ENCODE measurements at regions not wholly inside any gene's neighbourhood (a gene's known extent, or its start where the extent isn't known, plus 50 kb on each side); places are given as distances from the start of the nearest gene placed in this dataset.

DNA sequence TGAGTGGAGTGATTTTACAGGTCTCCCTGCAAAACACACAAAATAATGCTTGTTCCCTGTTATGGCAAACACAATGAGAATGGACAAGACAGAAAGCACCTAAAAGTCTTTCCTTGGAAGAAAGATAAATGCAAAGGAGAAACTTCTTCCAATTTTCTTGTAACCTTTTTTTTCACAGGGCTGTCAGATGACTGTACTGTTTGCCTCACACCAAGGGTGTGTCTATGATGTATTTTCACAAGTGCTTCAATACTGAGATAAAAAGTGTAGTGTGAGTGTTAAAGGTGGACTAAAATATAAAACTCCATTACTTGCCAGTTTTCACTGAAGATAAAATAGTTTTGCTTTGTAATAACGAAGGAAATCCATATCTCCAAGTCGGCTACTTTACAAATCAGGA lies 194.5 kb downstream of the CENPW start:
- TF ChIP-seq CTCF (conservative IDR thresholded peaks at IDR 0.05), result no peak
- no peak for DNase-seq
- no peaks in the 10 kb centered on the region for H3K9me3 Mint-ChIP-seq
- H3K27ac Mint-ChIP-seq, result no peak overlapping the region
- no peak overlapping the region for H3K4me3 Mint-ChIP-seq
- Histone ChIP-seq H3K23me2 (ENCODE audit: insufficient read length, low read depth, low read length, poor library complexity, severe bottlenecking) (no peaks in the 10 kb centered on the region), H3K27ac (ENCODE audit: insufficient read length, low read depth, low read length) (no peak overlapping the region), H3K27me3 (ENCODE audit: insufficient read depth, low read length) (no peaks in the 10 kb centered on the region), H2AFZ (ENCODE audit: low read length) (no peak overlapping the region), H3K23ac (ENCODE audit: insufficient read length, low read depth, low read length) (no peak overlapping the region), H4K8ac (replicated peaks; ENCODE audit: insufficient read length, low read depth, low read length) (no peak overlapping the region), H4K20me1 (ENCODE audit: control insufficient read depth, insufficient read depth, insufficient read length) (no peaks in the 10 kb centered on the region), H2BK5ac (ENCODE audit: insufficient read length, low read length) (no peak overlapping the region), H3K4ac (ENCODE audit: low read depth, low read length) (no peak overlapping the region), H2BK15ac (ENCODE audit: low read depth, low read length) (no peak overlapping the region), H3K4me2 (ENCODE audit: insufficient read depth, insufficient read length, low read length) (no peak overlapping the region), H3K9ac (ENCODE audit: extremely low read depth, insufficient read length, low read length) (no peak overlapping the region), H3K79me1 (ENCODE audit: insufficient read depth, low read depth, low read length, poor library complexity, severe bottlenecking) (no peaks in the 10 kb centered on the region), H3K79me2 (ENCODE audit: insufficient read depth, low read length) (no peaks in the 10 kb centered on the region), H3K4me1 (ENCODE audit: insufficient read depth, low read length) (no peaks in the 10 kb centered on the region; the same call in 1 of the 2 replicates), H3T11ph (ENCODE audit: low read length) (no peak overlapping the region), H4K91ac (ENCODE audit: insufficient read length, low read depth, low read length) (no peak overlapping the region), H2BK20ac (ENCODE audit: low read depth, low read length, poor library complexity, severe bottlenecking) (no peak overlapping the region), H3K9me3 (ENCODE audit: control insufficient read depth, low read depth, low read length) (no peaks in the 10 kb centered on the region), H3K56ac (ENCODE audit: insufficient read length, low read depth, low read length) (no peak overlapping the region), H2BK120ac (ENCODE audit: low read depth, low read length, poor library complexity, severe bottlenecking) (no peak overlapping the region), H3K14ac (ENCODE audit: insufficient read depth, low read length) (no peak overlapping the region), H2BK12ac (ENCODE audit: insufficient read length, low read depth, low read length) (no peak overlapping the region), H3K18ac (ENCODE audit: insufficient read length, low read depth, low read length) (no peak overlapping the region), H4K5ac (ENCODE audit: insufficient read length, low read depth, low read length) (no peak overlapping the region), H2AK5ac (ENCODE audit: insufficient read length, low read length) (no peak overlapping the region)
- H3K27me3 Mint-ChIP-seq (ENCODE audit: low read depth), result no peaks in the 10 kb centered on the region
- no CpG with 5 or more reads among the region's 2 CpGs for WGBS (ENCODE audit: extremely low coverage, insufficient read length, low lambda C conversion rate)
- peaks cover 10 to 13% of the 10 kb centered on the region in 2 experiments for H3K4me1 Mint-ChIP-seq
- H3K36me3 Mint-ChIP-seq (ENCODE audit: insufficient read depth in 1 of 3, low read depth in 3 of 3), result no peaks in the 10 kb centered on the region

Measured in H9 (cell line).